HG02759 (cell line): ENCODE measurements at regions not wholly inside any gene's neighbourhood (a gene's known extent, or its start where the extent isn't known, plus 50 kb on each side); places are given as distances from the start of the nearest gene placed in this dataset.
"Not testable (repeated sequence)": the region's sequence is repeated elsewhere in the genome, so short reads cannot be mapped to it uniquely, and the experiment has no call there.

Source experiments
- ATAC-seq: cut with Tn5 transposase; IDR thresholded peaks from one replicate; pipeline ENCODE4 v1.9.1; 2021; ENCODE audit warnings: mild to moderate bottlenecking, moderate library complexity; ENCODE audit not compliant: unreplicated experiment

- no peak for ATAC-seq
Observed at GRCh38 chr6:16834242-16834641, 73.0 kb upstream of the ATXN1 start.

- no peak for ATAC-seq
Observed at GRCh38 chr6:16832721-16833120, 71.5 kb upstream of the ATXN1 start.

- no peak for ATAC-seq
Observed at GRCh38 chr6:16832043-16832567, 70.8 kb upstream of the ATXN1 start.

- no peak for ATAC-seq
Observed at GRCh38 chr6:16831136-16831535, 69.9 kb upstream of the ATXN1 start.

GRCh38 chr6:16828058-16828457 lies 66.8 kb upstream of the ATXN1 start:
- ATAC-seq, result no peak

- ATAC-seq, result no peak
Observed at GRCh38 chr6:16827627-16828026, 66.4 kb upstream of the ATXN1 start.

- no peak for ATAC-seq
Observed at GRCh38 chr6:16825784-16826183, 64.5 kb upstream of the ATXN1 start.

GRCh38 chr6:16824845-16825685 lies 63.8 kb upstream of the ATXN1 start:
- no peak for ATAC-seq

- ATAC-seq, result no peak
Observed at GRCh38 chr6:16823718-16824352, 62.6 kb upstream of the ATXN1 start.

- ATAC-seq, result no peak
Observed at GRCh38 chr6:16822975-16823717, 61.9 kb upstream of the ATXN1 start.

- no peak for ATAC-seq
Observed at GRCh38 chr6:16822529-16822928, 61.3 kb upstream of the ATXN1 start.

GRCh38 chr6:16821834-16822264 lies 60.6 kb upstream of the ATXN1 start:
- ATAC-seq, result no peak

- ATAC-seq, result not testable (repeated sequence)
Observed at GRCh38 chr6:16820262-16820661, 59.0 kb upstream of the ATXN1 start.

- ATAC-seq, result no peak
Observed at GRCh38 chr6:16819752-16820151, 58.5 kb upstream of the ATXN1 start.

GRCh38 chr6:16818992-16819626 lies 57.8 kb upstream of the ATXN1 start:
- no peak for ATAC-seq

GRCh38 chr6:16817594-16817993 lies 56.3 kb upstream of the ATXN1 start:
- ATAC-seq, result no peak

GRCh38 chr6:16816891-16817290 lies 55.6 kb upstream of the ATXN1 start:
- ATAC-seq, result no peak

- ATAC-seq, result no peak
Observed at GRCh38 chr6:16812993-16813392, 51.7 kb upstream of the ATXN1 start.

- no peak for ATAC-seq
Observed at GRCh38 chr6:16811277-16811979, 50.2 kb upstream of the ATXN1 start.
